K562 (cell line): ENCODE measurements at regions not wholly inside any gene's neighbourhood (a gene's known extent, or its start where the extent isn't known, plus 50 kb on each side); places are given as distances from the start of the nearest gene placed in this dataset.

Experiments used
- ARID4B ChIP-seq: sonication (generic); formaldehyde crosslinking; IDR thresholded peaks from 2 replicates; pipeline ENCODE4 v1.8.0; 2022; ENCODE audit warnings: mild to moderate bottlenecking, missing genetic modification reagents
- BMI1 ChIP-seq: fragments of 150-350 bp; IDR thresholded peaks from 2 replicates; pipeline ENCODE4 v1.6.1; 2014; ENCODE audit warnings: low read length
- CTCF ChIP-seq, 3 experiments: IDR thresholded peaks in 2 of 3; conservative IDR thresholded peaks in 1 of 3; 2 replicates each; pipeline ENCODE4 v1.5.1; 2011 to 2012; ENCODE audit warnings: low read length in 3 of 3, mild to moderate bottlenecking in 3 of 3, control low read depth in 2 of 3, improper control_type of control experiment in 1 of 3, inconsistent platforms in 1 of 3, low read depth in 1 of 3, mixed read lengths in 1 of 3, moderate library complexity in 1 of 3; ENCODE audit not compliant: insufficient read depth in 2 of 3
- E2F4 ChIP-seq: sonication (generic); formaldehyde crosslinking; IDR thresholded peaks from 2 replicates; pipeline ENCODE4 v1.8.0; 2022; ENCODE audit warnings: mild to moderate bottlenecking, low read depth, missing genetic modification reagents
- ETV1 ChIP-seq: fragments of 450-650 bp; conservative IDR thresholded peaks from 2 replicates; pipeline ENCODE4 v1.6.1; 2016; ENCODE audit warnings: missing genetic modification characterization, control low read depth, low read depth, missing compliant biosample characterization
- EZH2 ChIP-seq: IDR thresholded peaks from 2 replicates; pipeline ENCODE4 v1.6.1; 2012; ENCODE audit warnings: low read depth, mild to moderate bottlenecking, inconsistent platforms, low read length, borderline replicate concordance
- FOXP4 ChIP-seq: sonication (generic); formaldehyde crosslinking; IDR thresholded peaks from 2 replicates; pipeline ENCODE4 v1.8.0; 2022; ENCODE audit warnings: mild to moderate bottlenecking, missing genetic modification reagents, borderline replicate concordance
- NR1H2 ChIP-seq: sonication (generic); formaldehyde crosslinking; IDR thresholded peaks from 2 replicates; pipeline ENCODE4 v1.4.0; 2020; ENCODE audit warnings: mild to moderate bottlenecking, missing genetic modification reagents
- PHB2 ChIP-seq: fragments of 450-650 bp; IDR thresholded peaks from 2 replicates; pipeline ENCODE4 v1.6.1; 2017; ENCODE audit warnings: low read depth
- PHF20 ChIP-seq: fragments of 450-650 bp; IDR thresholded peaks from 2 replicates; pipeline ENCODE4 v1.6.1; 2018; ENCODE audit not compliant: partially characterized antibody
- ZFP91 ChIP-seq: sonication (generic); formaldehyde crosslinking; IDR thresholded peaks from 2 replicates; pipeline ENCODE4 v1.8.0; 2022; ENCODE audit warnings: mild to moderate bottlenecking, missing genetic modification reagents
- ZKSCAN1 ChIP-seq: fragments of 150-350 bp; IDR thresholded peaks from 2 replicates; pipeline ENCODE4 v1.6.1; 2016; ENCODE audit warnings: low read depth, low read length
- ZNF12 ChIP-seq: sonication (generic); formaldehyde crosslinking; IDR thresholded peaks from 2 replicates; pipeline ENCODE4 v1.4.0; 2020; ENCODE audit warnings: mild to moderate bottlenecking, missing genetic modification reagents

- TF ChIP-seq NR1H2 (no peak), ZNF12 (CRISPR knock-in tag) (no peak), CTCF (IDR thresholded peaks at IDR 0.05 in 2 of 3, conservative IDR thresholded peaks at IDR 0.05 in 1 of 3; ENCODE audit: insufficient read depth in 2 of 3, low read depth in 1 of 3, low read length in 3 of 3) (no peak), BMI1 (no peak), EZH2 (no peak), ETV1 (tag) (no peak), PHB2 (no peak), FOXP4 (no peak), E2F4 (no peak), ZKSCAN1 (no peak), ZFP91 (CRISPR knock-in tag) (no peak), PHF20 (no peak), ARID4B (CRISPR knock-in tag) (no peak)
Observed at GRCh38 chr6:15158821-15159619, 86.8 kb upstream of the JARID2 start.
